HEK293 (cell line): ENCODE measurements at regions not wholly inside any gene's neighbourhood (a gene's known extent, or its start where the extent isn't known, plus 50 kb on each side); places are given as distances from the start of the nearest gene placed in this dataset.

Experiments
- YY1 ChIP-seq: fragments of 450-650 bp; formaldehyde crosslinking; IDR thresholded peaks from 2 replicates; pipeline ENCODE4 v1.5.1; 2018; ENCODE audit warnings: missing biosample characterization, missing genetic modification characterization
- ZBTB8A ChIP-seq: fragments of 450-650 bp; formaldehyde crosslinking; IDR thresholded peaks from 2 replicates; pipeline ENCODE4 v1.5.1; 2016; ENCODE audit warnings: missing biosample characterization, missing genetic modification characterization
- ZNF146 ChIP-seq: fragments of 450-650 bp; formaldehyde crosslinking; IDR thresholded peaks from 2 replicates; pipeline ENCODE4 v1.5.1; 2016; ENCODE audit warnings: missing biosample characterization, missing genetic modification characterization
- ZNF501 ChIP-seq: fragments of 450-650 bp; formaldehyde crosslinking; IDR thresholded peaks from 2 replicates; pipeline ENCODE4 v1.5.1; 2016; ENCODE audit warnings: missing biosample characterization, missing genetic modification characterization
- ZNF513 ChIP-seq: fragments of 450-650 bp; IDR thresholded peaks from 2 replicates; pipeline ENCODE4 v1.5.1; 2018; ENCODE audit warnings: missing biosample characterization, missing genetic modification characterization
- ZNF544 ChIP-seq: fragments of 450-650 bp; formaldehyde crosslinking; IDR thresholded peaks from 2 replicates; pipeline ENCODE4 v1.5.0; 2017; ENCODE audit warnings: missing biosample characterization, missing genetic modification characterization
- TF ChIP-seq, protein P1 (sequence below): fragments of 450-650 bp; formaldehyde crosslinking; IDR thresholded peaks from 2 replicates; pipeline ENCODE4 v1.5.1; 2016; ENCODE audit warnings: missing biosample characterization, missing genetic modification characterization

DNA sequence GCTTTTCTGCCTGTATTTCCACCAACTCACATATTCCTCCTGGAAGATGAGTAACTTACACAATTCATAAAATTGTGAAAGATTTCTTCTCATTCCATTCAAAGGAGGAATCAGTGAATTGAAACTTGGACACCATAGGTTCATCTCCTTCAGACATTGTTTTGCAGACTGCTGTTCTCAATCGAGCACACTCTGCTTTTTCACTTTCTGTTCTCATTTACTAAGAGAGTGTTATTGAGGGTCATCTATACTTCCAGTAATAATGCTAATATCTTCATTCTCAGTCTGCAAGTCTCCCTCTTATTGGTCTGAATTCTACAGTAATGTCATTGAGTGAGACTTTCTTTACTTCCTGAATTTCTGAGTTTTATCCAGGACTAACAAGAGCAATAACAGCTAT is 67.5 kb upstream of the FUT9 start:
- TF ChIP-seq ZNF513 (tag by site-specific recombination) = no peak
- TF ChIP-seq ZBTB8A = no peak
- TF ChIP-seq YY1 (tag by site-specific recombination) = no peak
- no peak for TF ChIP-seq ZNF501 (tag by site-specific recombination)
- no peak for TF ChIP-seq ZNF146 (tag by site-specific recombination)
- TF ChIP-seq, protein P1, sequence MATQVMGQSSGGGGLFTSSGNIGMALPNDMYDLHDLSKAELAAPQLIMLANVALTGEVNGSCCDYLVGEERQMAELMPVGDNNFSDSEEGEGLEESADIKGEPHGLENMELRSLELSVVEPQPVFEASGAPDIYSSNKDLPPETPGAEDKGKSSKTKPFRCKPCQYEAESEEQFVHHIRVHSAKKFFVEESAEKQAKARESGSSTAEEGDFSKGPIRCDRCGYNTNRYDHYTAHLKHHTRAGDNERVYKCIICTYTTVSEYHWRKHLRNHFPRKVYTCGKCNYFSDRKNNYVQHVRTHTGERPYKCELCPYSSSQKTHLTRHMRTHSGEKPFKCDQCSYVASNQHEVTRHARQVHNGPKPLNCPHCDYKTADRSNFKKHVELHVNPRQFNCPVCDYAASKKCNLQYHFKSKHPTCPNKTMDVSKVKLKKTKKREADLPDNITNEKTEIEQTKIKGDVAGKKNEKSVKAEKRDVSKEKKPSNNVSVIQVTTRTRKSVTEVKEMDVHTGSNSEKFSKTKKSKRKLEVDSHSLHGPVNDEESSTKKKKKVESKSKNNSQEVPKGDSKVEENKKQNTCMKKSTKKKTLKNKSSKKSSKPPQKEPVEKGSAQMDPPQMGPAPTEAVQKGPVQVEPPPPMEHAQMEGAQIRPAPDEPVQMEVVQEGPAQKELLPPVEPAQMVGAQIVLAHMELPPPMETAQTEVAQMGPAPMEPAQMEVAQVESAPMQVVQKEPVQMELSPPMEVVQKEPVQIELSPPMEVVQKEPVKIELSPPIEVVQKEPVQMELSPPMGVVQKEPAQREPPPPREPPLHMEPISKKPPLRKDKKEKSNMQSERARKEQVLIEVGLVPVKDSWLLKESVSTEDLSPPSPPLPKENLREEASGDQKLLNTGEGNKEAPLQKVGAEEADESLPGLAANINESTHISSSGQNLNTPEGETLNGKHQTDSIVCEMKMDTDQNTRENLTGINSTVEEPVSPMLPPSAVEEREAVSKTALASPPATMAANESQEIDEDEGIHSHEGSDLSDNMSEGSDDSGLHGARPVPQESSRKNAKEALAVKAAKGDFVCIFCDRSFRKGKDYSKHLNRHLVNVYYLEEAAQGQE (tag by site-specific recombination) = no peak
- no peak for TF ChIP-seq ZNF544 (tag by site-specific recombination)
